ENCODE measurements at regions not wholly inside any gene's neighbourhood (a gene's known extent, or its start where the extent isn't known, plus 50 kb on each side); places are given as distances from the start of the nearest gene placed in this dataset.
"Not testable (repeated sequence)": the region's sequence is repeated elsewhere in the genome, so short reads cannot be mapped to it uniquely, and the experiment has no call there.

GRCh38 chr5:60463179-60463868, 236.6 kb downstream of the DEPDC1B start:
- Mint-ChIP-seq H3K9me3 (peaks cover 3% of the 10 kb centered on the region), H3K4me3 (no peak overlapping the region), H3K4me1 (ENCODE audit: low read depth in 2 of 2) (no peaks in the 10 kb centered on the region), H3K27ac (no peak overlapping the region), H3K36me3 (no peaks in the 10 kb centered on the region), H3K27me3 (no peaks in the 10 kb centered on the region)
- DNase-seq (ENCODE audit: low spot score) (no peak), ATAC-seq (no peak)

DNA sequence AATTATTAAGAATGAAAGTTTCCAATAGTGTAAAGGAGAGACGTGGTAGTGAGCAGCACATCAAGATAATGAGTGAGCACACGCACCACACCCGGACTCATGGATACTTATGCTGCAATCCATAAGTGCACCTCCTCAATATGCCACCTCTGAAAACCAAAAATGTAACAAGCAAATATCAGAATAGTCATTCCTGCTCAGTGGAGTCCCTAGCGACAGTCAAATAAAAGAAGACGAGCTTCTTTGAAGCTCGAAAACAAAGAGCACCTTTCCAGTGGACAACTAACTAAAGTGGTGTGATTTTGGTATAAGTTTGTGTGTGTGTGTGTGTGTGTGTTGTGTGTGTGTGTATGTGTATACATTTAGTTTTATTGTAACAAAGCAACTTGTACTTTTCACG, 241.3 kb downstream of the DEPDC1B start:
- H3K4me1 Mint-ChIP-seq (ENCODE audit: low read depth in 2 of 2) = no peaks in the 10 kb centered on the region
- no peaks in the 10 kb centered on the region for H3K27me3 Mint-ChIP-seq
- H3K36me3 Mint-ChIP-seq = no peaks in the 10 kb centered on the region
- no peak for DNase-seq (ENCODE audit: low spot score)
- H3K9me3 Mint-ChIP-seq = peaks cover 6% of the 10 kb centered on the region
- no peak for ATAC-seq
- no peak overlapping the region for H3K27ac Mint-ChIP-seq
- no peak overlapping the region for H3K4me3 Mint-ChIP-seq

DNA sequence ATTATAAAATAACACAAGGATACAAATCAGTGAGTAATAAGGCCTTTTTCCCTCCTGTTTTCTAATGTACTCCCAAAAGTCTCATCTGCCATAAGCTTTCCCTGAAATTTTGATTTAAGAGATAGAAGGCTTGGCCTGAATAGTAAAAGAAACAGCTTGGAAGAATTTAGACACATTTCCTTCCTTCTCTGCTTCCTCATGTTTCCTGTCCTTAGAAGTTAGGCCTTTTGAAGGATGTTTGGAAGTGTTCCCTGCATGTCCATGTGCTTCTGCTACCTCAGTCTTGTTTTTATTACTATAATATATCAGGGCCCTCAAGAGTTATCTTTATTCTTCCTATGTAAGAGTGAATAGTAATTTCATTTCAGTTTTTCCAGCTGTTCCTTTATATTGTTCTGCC, 242.7 kb downstream of the DEPDC1B start:
- H3K27ac Mint-ChIP-seq = no peak overlapping the region
- no peak for DNase-seq (ENCODE audit: low spot score)
- ATAC-seq = no peak
- no peak overlapping the region for H3K4me3 Mint-ChIP-seq
- H3K27me3 Mint-ChIP-seq = no peaks in the 10 kb centered on the region
- no peaks in the 10 kb centered on the region for H3K36me3 Mint-ChIP-seq
- peaks cover 6% of the 10 kb centered on the region for H3K9me3 Mint-ChIP-seq
- no peaks in the 10 kb centered on the region for H3K4me1 Mint-ChIP-seq (ENCODE audit: low read depth in 2 of 2)

- Mint-ChIP-seq H3K9me3 (peaks cover 6% of the 10 kb centered on the region), H3K27ac (no peak overlapping the region), H3K27me3 (no peaks in the 10 kb centered on the region), H3K36me3 (no peaks in the 10 kb centered on the region), H3K4me3 (no peak overlapping the region), H3K4me1 (ENCODE audit: low read depth in 2 of 2) (no peaks in the 10 kb centered on the region)
- DNase-seq (ENCODE audit: low spot score) = no peak
- no peak for ATAC-seq
Observed at GRCh38 chr5:60455589-60455988, 244.4 kb downstream of the DEPDC1B start.

GRCh38 chr5:60454277-60454676, 245.7 kb downstream of the DEPDC1B start:
- not testable (repeated sequence) for ATAC-seq

DNA sequence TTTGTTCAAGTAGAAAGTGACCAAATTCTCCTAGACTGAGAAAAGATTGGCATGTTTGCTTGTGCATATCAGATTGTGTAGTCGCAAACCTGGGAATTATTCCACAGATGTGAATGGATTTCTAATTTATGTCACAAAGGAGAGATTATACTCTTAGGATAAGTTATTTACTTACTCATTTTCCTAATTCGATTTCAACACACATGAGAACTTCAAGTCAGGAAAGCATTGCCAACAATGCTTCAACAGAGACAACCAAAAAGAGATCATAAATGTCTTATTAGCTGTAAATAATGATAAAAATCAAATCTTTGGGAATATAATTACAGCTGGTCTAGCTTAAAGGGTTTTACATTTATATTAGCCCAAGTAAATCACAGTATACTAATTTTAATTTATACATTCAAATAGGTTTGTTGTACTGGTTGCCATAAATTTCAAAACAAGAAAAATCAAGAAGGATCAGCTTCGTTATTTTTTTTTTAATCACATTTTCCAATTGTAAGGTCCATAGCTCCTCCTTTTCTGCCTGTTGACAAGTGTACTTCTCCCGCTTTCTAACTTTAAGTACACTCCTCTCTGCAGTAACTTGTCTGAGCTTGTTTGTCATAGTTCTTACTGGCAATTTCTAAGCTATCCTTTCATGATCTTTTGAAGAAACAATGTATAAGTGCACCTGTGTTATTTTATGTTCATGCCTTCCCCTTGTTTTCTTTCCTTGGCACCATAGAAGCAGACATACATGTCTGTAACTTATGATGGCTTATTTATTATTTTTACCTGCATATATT, 246.6 kb downstream of the DEPDC1B start:
- Mint-ChIP-seq H3K27ac (no peak overlapping the region), H3K9me3 (peaks cover 6% of the 10 kb centered on the region), H3K36me3 (no peaks in the 10 kb centered on the region), H3K4me3 (no peak overlapping the region), H3K27me3 (no peaks in the 10 kb centered on the region), H3K4me1 (ENCODE audit: low read depth in 2 of 2) (no peaks in the 10 kb centered on the region)
- ATAC-seq = no peak
- DNase-seq (ENCODE audit: low spot score) = no peak

More at GRCh38 chr5:60454277-60454676, 245.7 kb downstream of the DEPDC1B start:
- not testable (repeated sequence) for H3K4me3 Mint-ChIP-seq; H3K4me1 Mint-ChIP-seq (ENCODE audit: low read depth in 2 of 2); DNase-seq (ENCODE audit: low spot score); H3K27ac Mint-ChIP-seq; H3K36me3 Mint-ChIP-seq; H3K9me3 Mint-ChIP-seq; H3K27me3 Mint-ChIP-seq

DNA sequence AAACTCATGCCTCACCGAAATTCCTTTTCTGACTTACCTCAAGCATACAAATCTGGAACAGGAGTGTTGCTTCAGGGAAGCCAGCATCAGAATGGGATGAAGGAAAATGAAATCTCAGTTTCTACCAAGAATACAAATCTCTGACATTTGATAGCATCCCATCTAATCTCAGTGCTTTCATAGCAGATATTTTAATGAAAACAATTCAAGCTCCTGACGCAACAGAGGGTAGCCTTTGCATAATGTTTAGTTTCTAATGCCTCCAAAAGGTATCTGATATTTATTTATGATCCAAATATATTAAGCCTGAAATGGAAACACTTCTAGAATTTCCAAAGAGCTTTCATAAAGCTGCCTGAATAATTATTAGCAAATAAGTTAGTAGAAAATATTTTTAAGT, 251.4 kb downstream of the DEPDC1B start:
- Mint-ChIP-seq H3K9me3 (no peaks in the 10 kb centered on the region), H3K36me3 (no peaks in the 10 kb centered on the region), H3K27me3 (no peaks in the 10 kb centered on the region), H3K4me1 (ENCODE audit: low read depth in 2 of 2) (no peaks in the 10 kb centered on the region), H3K27ac (no peak overlapping the region), H3K4me3 (no peak overlapping the region)
- ATAC-seq (no peak), DNase-seq (ENCODE audit: low spot score) (no peak)

- Mint-ChIP-seq H3K27me3 (no peaks in the 10 kb centered on the region), H3K9me3 (peaks cover 3% of the 10 kb centered on the region), H3K4me3 (no peak overlapping the region), H3K4me1 (ENCODE audit: low read depth in 2 of 2) (no peaks in the 10 kb centered on the region), H3K27ac (no peak overlapping the region), H3K36me3 (no peaks in the 10 kb centered on the region)
- DNase-seq (ENCODE audit: low spot score) (no peak), ATAC-seq (no peak)
Observed at GRCh38 chr5:60447488-60447920, 252.5 kb downstream of the DEPDC1B start.

GRCh38 chr5:60446917-60447316, 253.0 kb downstream of the DEPDC1B start:
- Mint-ChIP-seq H3K4me1 (ENCODE audit: low read depth in 2 of 2) (no peaks in the 10 kb centered on the region), H3K4me3 (no peak overlapping the region), H3K27ac (no peak overlapping the region), H3K36me3 (no peaks in the 10 kb centered on the region), H3K9me3 (peaks cover 3% of the 10 kb centered on the region), H3K27me3 (no peaks in the 10 kb centered on the region)
- DNase-seq (ENCODE audit: low spot score) (no peak), ATAC-seq (no peak)

DNA sequence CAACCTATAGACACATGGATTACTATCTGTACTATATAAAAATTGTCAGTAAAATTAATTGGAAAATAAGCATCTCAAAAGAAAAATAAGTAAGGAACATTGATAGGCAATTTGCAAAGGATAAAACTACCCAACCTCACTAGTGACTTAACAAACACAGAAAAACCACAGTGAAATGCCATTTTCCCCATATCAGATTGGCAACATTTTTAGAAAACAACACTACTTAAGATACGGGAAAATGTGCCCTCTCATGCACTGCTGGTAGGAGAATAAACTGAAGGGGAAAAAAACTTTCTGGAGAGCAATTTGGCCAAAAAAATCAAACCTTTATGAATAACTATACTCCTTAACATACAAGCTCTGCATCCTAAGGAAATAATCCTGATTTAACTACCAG, 254.0 kb downstream of the DEPDC1B start:
- H3K27me3 Mint-ChIP-seq = no peaks in the 10 kb centered on the region
- H3K36me3 Mint-ChIP-seq = no peaks in the 10 kb centered on the region
- no peaks in the 10 kb centered on the region for H3K4me1 Mint-ChIP-seq (ENCODE audit: low read depth in 2 of 2)
- peaks cover 6% of the 10 kb centered on the region for H3K9me3 Mint-ChIP-seq
- H3K4me3 Mint-ChIP-seq = no peak overlapping the region
- DNase-seq (ENCODE audit: low spot score) = no peak
- no peak overlapping the region for H3K27ac Mint-ChIP-seq
- ATAC-seq = no peak

- Mint-ChIP-seq H3K27me3 (no peaks in the 10 kb centered on the region), H3K36me3 (no peaks in the 10 kb centered on the region), H3K9me3 (peaks cover 6% of the 10 kb centered on the region), H3K4me1 (ENCODE audit: low read depth in 2 of 2) (no peaks in the 10 kb centered on the region), H3K4me3 (no peak overlapping the region), H3K27ac (no peak overlapping the region)
- ATAC-seq = no peak
- DNase-seq (ENCODE audit: low spot score) = no peak
Observed at GRCh38 chr5:60445427-60445826, 254.5 kb downstream of the DEPDC1B start.

- no peak for DNase-seq (ENCODE audit: low spot score)
- H3K4me3 Mint-ChIP-seq = no peak overlapping the region
- no peak overlapping the region for H3K27ac Mint-ChIP-seq
- H3K36me3 Mint-ChIP-seq = no peaks in the 10 kb centered on the region
- H3K9me3 Mint-ChIP-seq = peaks cover 8% of the 10 kb centered on the region
- ATAC-seq = no peak
- H3K27me3 Mint-ChIP-seq = no peaks in the 10 kb centered on the region
- no peaks in the 10 kb centered on the region for H3K4me1 Mint-ChIP-seq (ENCODE audit: low read depth in 2 of 2)
Observed at GRCh38 chr5:60444661-60445360, 255.2 kb downstream of the DEPDC1B start.

- no peak for DNase-seq (ENCODE audit: low spot score)
- no peak for ATAC-seq
- Mint-ChIP-seq H3K9me3 (peaks cover 18% of the 10 kb centered on the region), H3K4me1 (ENCODE audit: low read depth in 2 of 2) (no peaks in the 10 kb centered on the region), H3K4me3 (no peak overlapping the region), H3K36me3 (no peaks in the 10 kb centered on the region), H3K27ac (no peak overlapping the region), H3K27me3 (no peaks in the 10 kb centered on the region)
Observed at GRCh38 chr5:60439552-60439951, 260.4 kb downstream of the DEPDC1B start.

GRCh38 chr5:60437308-60437707, 262.7 kb downstream of the DEPDC1B start:
- H3K36me3 Mint-ChIP-seq = peaks cover 2% of the 10 kb centered on the region
- ATAC-seq = no peak
- H3K27ac Mint-ChIP-seq = no peak overlapping the region
- H3K4me3 Mint-ChIP-seq = no peak overlapping the region
- no peaks in the 10 kb centered on the region for H3K27me3 Mint-ChIP-seq
- no peak for DNase-seq (ENCODE audit: low spot score)
- peaks cover 19% of the 10 kb centered on the region for H3K9me3 Mint-ChIP-seq
- H3K4me1 Mint-ChIP-seq (ENCODE audit: low read depth in 2 of 2) = no peaks in the 10 kb centered on the region

Measured in natural killer cell treated with Interleukin-12 subunit alpha and Interleukin-12 subunit beta and Interleukin-15 and Interleukin-18, amount 100 ng/mL, for 72 hours (primary cell).